GM23248 (cell line): ENCODE measurements at regions not wholly inside any gene's neighbourhood (a gene's known extent, or its start where the extent isn't known, plus 50 kb on each side); places are given as distances from the start of the nearest gene placed in this dataset.
"Not testable (repeated sequence)": the region's sequence is repeated elsewhere in the genome, so short reads cannot be mapped to it uniquely, and the experiment has no call there.

ENCODE experiments used
- EZH2 ChIP-seq: fragments of 200-600 bp; sonication (generic); IDR thresholded peaks from 2 replicates; pipeline ENCODE4 v1.6.1; 2018; ENCODE audit warnings: antibody characterized with exemption, mild to moderate bottlenecking; ENCODE audit not compliant: insufficient read depth, poor library complexity, severe bottlenecking
- EZH2phosphoT487 ChIP-seq: fragments of 200-600 bp; sonication (generic); IDR thresholded peaks from 2 replicates; pipeline ENCODE4 v1.6.1; 2018; ENCODE audit warnings: antibody characterized with exemption, moderate library complexity, mild to moderate bottlenecking, low read depth; ENCODE audit not compliant: insufficient read depth

DNA sequence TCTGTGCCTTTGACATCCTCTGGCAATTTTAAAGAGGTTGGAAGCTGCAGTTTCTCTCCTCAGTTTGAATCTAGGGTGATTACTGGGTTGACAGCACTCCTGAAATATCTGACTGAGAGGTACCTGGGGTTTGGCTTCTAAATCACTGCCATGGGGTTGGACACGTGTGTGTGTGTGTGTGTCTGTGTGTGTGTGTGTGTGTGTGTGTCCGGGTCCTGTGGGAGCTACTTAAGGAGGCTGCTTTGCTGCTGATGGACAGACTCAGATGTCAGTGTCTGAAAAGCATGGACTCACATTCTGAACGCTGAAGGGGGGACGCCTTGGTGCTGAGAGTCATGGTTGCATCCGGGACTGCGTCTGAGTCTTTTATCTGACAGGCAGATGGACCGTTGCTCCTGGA, 299.1 kb upstream of the SFSWAP start:
- TF ChIP-seq EZH2, EZH2phosphoT487: not testable (repeated sequence)
